ENCODE measurements at regions not wholly inside any gene's neighbourhood (a gene's known extent, or its start where the extent isn't known, plus 50 kb on each side); places are given as distances from the start of the nearest gene placed in this dataset.

GRCh38 chr10:91335147-91335546 is 75.0 kb upstream of the HECTD2 start:
- DNase-seq (ENCODE audit: low spot score) = no peak

- DNase-seq (ENCODE audit: low spot score) = no peak
These were observed 70.4 kb upstream of the HECTD2 start for GRCh38 chr10:91339729-91340128.

GRCh38 chr10:91340613-91341362 is 69.4 kb upstream of the HECTD2 start:
- peak; percentile 90 for DNase-seq (ENCODE audit: low spot score)

GRCh38 chr10:91341686-91342085 is 68.5 kb upstream of the HECTD2 start:
- DNase-seq (ENCODE audit: low spot score) = no peak

GRCh38 chr10:91343010-91343409 is 67.1 kb upstream of the HECTD2 start:
- no peak for DNase-seq (ENCODE audit: low spot score)

GRCh38 chr10:91344117-91344856 is 65.9 kb upstream of the HECTD2 start:
- no peak for DNase-seq (ENCODE audit: low spot score)

- DNase-seq (ENCODE audit: low spot score) = no peak
These were observed 64.4 kb upstream of the HECTD2 start for GRCh38 chr10:91345716-91346115.

GRCh38 chr10:91347529-91347928 is 62.6 kb upstream of the HECTD2 start:
- no peak for DNase-seq (ENCODE audit: low spot score)

GRCh38 chr10:91349381-91349780 is 60.8 kb upstream of the HECTD2 start:
- DNase-seq (ENCODE audit: low spot score) = peak; percentile 17

GRCh38 chr10:91350651-91351081 is 59.5 kb upstream of the HECTD2 start:
- DNase-seq (ENCODE audit: low spot score) = no peak

GRCh38 chr10:91352760-91353159 is 57.4 kb upstream of the HECTD2 start:
- no peak for DNase-seq (ENCODE audit: low spot score)

GRCh38 chr10:91354166-91355075 is 55.7 kb upstream of the HECTD2 start:
- no peak for DNase-seq (ENCODE audit: low spot score)

GRCh38 chr10:91355998-91356397 is 54.1 kb upstream of the HECTD2 start:
- no peak for DNase-seq (ENCODE audit: low spot score)

GRCh38 chr10:91357497-91357896 is 52.6 kb upstream of the HECTD2 start:
- no peak for DNase-seq (ENCODE audit: low spot score)

Data from kidney capillary endothelial cell (primary cell).